GM12891 (cell line): ENCODE measurements at regions not wholly inside any gene's neighbourhood (a gene's known extent, or its start where the extent isn't known, plus 50 kb on each side); places are given as distances from the start of the nearest gene placed in this dataset.

Source experiments
- DNase-seq: peaks from one replicate; pipeline ENCODE4 v3.0.0; 2011; ENCODE audit warnings: low spot score; ENCODE audit not compliant: insufficient read length
- FAIRE-seq: peaks from 2 replicates; lab custom pipeline; 2011; peaks lifted over from hg19 to GRCh38; lab: Jason Lieb, UNC
- PAX5 ChIP-seq: IDR thresholded peaks from 2 replicates; pipeline ENCODE4 v1.6.1; 2011; ENCODE audit warnings: low read length, moderate library complexity, mild to moderate bottlenecking; ENCODE audit not compliant: insufficient read depth, severe bottlenecking
- POLR2A ChIP-seq: IDR thresholded peaks from 2 replicates; pipeline ENCODE4 v1.6.1; 2011; ENCODE audit warnings: low read depth, low read length, control low read depth
- POLR2AphosphoS5 ChIP-seq: IDR thresholded peaks from 2 replicates; pipeline ENCODE4 v1.6.1; 2011; ENCODE audit warnings: low read depth, low read length, control low read depth
- POU2F2 ChIP-seq: IDR thresholded peaks from 2 replicates; pipeline ENCODE4 v1.6.1; 2011; ENCODE audit warnings: low read depth, mild to moderate bottlenecking, control low read depth, low read length, moderate library complexity
- SPI1 ChIP-seq: IDR thresholded peaks from 2 replicates; pipeline ENCODE4 v1.6.1; 2011; ENCODE audit warnings: low read depth, low read length, control low read depth
- TAF1 ChIP-seq: IDR thresholded peaks from 2 replicates; pipeline ENCODE4 v1.6.1; 2011; ENCODE audit warnings: low read depth, low read length, control low read depth

DNA sequence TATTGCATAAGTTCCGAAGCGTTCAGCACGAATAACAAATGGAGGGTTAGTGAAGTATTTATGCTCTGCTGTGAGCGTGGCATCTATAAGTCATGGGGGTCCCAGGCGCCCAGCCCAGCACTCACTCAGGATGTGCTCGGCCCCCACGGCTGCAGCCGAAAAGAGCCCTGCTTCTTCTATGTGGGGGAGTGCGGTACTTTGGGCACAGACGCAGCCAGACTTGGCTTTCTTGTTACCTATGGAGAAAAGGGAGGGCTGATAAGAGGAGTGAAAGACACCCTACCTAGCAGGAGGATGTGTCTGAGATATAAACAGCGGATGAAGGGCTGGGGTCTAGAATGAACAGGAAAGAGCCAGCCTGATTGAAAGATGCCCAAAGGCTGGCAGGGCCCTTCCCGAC is 51.4 kb downstream of the MRPL36 start:
- FAIRE-seq (no peak), DNase-seq (no peak)
- TF ChIP-seq SPI1 (no peak), POLR2AphosphoS5 (no peak), POLR2A (no peak)

DNA sequence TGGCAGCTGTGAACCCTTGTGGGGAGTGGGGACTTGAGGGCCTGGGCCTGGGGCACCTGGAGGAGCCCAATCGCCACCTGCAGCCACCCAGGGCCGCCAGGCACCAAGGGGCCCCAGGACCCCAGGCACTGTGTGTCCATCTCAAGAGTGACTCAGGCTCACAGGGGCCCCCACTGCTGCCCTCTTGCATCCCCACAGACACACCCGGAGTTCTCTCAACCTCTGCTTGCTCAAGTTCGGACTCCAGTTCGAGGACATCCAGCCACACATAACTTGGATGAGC is 51.9 kb downstream of the MRPL36 start:
- DNase-seq, result no peak
- FAIRE-seq, result no peak
- TF ChIP-seq PAX5, result no peak
- no peak for TF ChIP-seq POLR2AphosphoS5
- no peak for TF ChIP-seq POLR2A
- no peak for TF ChIP-seq SPI1
- TF ChIP-seq TAF1, result no peak
- TF ChIP-seq POU2F2, result no peak

DNA sequence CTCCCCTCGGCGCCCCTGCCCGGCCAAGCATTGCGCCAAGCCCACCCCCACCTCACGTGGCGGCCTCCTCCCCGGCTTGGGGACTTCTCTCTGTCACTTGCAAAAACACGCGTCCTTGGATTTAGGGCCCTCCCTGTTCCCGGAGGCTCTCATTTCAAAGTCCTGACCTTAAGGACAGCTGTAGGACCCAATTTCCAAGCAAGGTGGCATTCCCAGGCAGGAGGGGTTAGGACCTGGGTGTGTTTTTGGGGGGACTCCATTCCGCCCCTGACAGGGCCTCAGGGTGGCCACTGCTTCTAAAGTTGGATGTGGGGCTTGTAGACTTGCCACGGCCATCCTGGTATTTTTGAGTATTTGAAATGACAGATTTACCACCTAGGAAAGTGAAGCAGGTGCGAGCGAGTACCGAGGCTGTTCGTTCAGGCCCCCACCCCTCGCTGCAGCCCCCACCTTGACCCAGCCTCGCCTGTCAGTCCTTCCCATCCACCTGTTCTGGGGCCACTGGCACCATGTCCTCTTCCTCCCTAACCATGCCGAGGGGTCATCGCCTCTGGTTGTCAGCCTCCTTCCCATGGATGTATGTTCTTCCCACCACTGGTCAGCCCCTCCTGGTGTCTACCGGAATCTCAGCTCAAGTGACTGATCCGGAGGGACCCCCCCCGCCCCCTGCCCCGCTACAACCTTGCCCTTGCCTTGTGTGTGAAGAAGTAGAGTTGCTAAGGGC is 52.4 kb downstream of the MRPL36 start:
- DNase-seq (no peak), FAIRE-seq (no peak)
- TF ChIP-seq TAF1 (no peak), POU2F2 (no peak), PAX5 (no peak), POLR2AphosphoS5 (no peak), SPI1 (no peak), POLR2A (no peak)

DNA sequence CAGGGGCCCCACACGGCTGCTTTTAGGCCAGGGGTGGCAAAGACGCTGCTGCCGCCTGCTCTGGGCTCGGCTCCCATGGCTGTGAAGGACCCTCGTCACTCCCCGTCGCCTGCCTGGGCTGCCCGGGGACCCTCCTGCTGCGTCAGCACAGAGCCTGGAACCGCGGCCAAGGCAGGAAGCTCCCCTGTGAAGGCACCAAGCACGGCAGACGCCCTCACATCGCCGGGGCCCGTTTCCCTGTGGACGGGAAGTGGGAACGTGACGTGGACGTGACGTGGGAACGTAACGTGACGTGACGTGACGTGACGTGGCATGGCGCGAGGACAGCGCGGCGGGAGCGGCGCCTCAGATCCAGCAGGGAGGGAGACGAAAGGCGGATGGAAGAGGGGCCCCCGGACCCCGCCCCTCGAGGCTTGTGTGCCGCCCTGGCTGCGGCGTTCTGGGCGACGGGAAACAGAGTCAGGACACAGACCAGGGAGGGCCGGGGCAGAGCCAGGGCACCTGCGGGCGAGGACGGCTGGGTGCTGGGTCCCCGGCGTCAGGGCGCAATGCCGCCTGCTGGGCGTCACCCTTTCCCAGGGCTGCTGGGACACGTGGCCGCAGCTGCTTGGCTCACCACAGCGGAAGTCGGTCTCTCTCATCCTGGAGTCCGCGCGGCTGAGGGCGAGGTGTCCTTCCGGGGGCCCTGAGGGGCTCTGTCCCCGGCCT is 53.1 kb downstream of the MRPL36 start:
- FAIRE-seq (no peak), DNase-seq (no peak)
- no peak for TF ChIP-seq POLR2AphosphoS5
- no peak for TF ChIP-seq POLR2A
- TF ChIP-seq POU2F2, result no peak
- no peak for TF ChIP-seq SPI1
- no peak for TF ChIP-seq TAF1
- no peak for TF ChIP-seq PAX5

DNA sequence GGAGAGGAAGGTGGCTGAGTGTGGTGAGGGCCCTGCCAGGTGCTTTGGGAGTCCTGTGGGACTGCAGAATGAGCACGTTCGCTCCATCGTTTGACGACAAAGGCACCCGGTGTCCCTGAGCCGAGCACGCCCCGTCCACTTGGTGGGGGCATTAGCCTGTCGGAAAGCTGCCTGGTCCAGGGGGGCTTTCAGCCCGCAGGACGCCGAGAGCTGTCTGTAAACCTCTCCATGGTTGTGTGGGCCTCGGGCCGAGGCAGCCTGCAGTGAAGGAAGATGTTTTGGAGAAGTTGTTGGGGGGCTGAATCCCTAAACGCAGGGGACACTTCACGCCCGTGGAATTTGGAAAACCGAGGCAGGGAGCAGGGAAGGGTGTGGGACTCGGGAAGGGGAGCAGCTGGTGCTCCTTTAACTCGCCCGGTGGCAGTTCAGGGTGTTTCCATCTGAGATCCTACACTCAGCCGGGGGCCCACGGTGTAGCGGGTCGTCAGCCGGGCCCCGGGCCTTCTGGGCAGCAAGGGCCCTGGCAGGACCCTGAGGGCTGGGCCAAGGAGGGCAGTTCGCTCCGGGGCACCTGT is 53.8 kb downstream of the MRPL36 start:
- TF ChIP-seq SPI1 (no peak), POU2F2 (no peak), TAF1 (no peak), POLR2AphosphoS5 (no peak), POLR2A (no peak), PAX5 (no peak)
- no peak for DNase-seq
- FAIRE-seq, result no peak

DNA sequence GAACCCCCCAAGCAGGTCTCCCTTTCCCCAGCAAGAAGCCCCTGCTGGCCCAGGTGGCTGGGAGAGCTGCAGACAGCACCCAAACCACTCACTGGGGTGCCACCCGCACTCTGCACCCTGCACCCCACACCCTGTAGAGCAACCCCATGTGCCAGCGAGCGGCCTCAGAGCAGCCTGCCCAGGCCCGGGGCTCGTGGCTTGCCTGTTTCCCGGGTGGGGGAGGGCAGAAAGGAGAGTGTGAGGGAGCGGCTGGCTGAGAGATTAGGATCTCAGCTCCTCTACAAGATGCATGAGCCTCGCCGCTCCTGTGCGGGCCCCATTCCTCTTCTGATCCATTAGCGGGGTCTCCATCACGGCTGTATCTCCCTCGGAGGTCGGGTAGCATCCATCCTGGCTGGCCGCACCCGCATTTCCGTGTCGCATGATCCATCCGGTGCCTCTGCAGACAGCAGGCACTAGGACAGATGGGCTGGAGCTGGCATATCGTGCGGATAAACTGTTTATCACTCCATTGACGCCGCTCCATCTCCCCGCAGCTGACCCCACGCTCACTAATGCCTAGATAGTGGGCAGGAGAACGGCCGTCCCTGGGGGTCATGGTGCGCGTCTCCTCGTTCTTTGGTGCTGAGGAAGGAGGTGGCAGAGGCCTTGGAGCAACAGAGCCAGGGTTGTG is 54.4 kb downstream of the MRPL36 start:
- FAIRE-seq (no peak), DNase-seq (no peak)
- TF ChIP-seq POLR2AphosphoS5, result no peak
- TF ChIP-seq POU2F2, result no peak
- no peak for TF ChIP-seq POLR2A
- no peak for TF ChIP-seq SPI1
- TF ChIP-seq PAX5, result no peak
- TF ChIP-seq TAF1, result no peak

DNA sequence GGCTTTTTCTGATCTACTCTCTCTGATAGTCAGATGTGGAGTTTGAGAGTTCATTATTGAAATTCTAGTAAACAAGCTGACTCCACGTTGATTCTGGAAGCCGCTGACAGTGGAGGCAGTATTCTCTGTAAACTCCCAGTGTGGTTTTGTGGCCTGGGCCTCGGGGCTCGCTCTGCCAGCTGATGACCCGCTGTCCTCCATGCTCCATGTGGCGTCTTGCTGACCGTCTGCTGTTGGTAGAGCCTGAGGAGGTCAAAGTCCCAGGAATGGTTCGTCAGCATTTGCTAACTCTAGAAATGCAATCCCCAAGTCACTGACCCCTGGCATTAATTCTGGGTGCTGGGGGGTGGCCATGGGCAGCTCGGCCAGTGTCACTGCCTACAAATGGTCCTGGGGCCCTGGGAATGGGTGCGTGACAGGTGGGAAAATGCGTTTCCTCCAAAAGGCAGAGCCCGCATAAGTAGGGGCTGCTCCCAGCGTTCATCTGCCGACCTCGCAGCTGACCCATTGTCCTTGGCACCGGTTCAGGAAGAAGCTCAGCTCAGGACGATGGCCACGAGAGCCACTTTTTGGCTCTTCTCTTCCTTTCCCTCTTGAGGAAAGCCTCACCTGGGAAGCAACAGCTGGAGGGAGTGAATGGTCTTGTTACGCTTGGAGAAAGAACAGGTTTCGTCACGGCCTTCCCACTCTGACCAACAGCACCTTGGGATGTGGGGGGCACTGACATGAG is 55.1 kb downstream of the MRPL36 start:
- FAIRE-seq (no peak), DNase-seq (no peak)
- TF ChIP-seq PAX5, result no peak
- no peak for TF ChIP-seq TAF1
- no peak for TF ChIP-seq POLR2A
- no peak for TF ChIP-seq POLR2AphosphoS5
- TF ChIP-seq POU2F2, result no peak
- no peak for TF ChIP-seq SPI1

DNA sequence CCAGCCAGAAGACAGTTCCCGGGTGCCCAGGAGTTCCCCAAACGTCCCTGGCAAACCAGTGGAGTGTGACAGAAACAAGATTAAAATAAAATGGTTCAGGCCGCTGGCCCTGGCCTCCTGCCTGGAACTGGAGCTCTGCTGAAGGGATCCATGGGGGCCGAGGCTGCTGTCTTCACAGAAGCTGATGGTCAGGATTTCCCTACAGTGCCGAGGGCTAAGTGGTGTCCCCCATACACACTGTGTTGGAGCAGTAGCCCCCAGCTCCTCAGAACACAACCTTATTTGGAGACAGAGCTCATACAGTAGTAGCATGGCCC is 55.9 kb downstream of the MRPL36 start:
- TF ChIP-seq SPI1, result no peak
- no peak for TF ChIP-seq TAF1
- TF ChIP-seq POU2F2, result no peak
- TF ChIP-seq POLR2AphosphoS5, result no peak
- no peak for TF ChIP-seq PAX5
- no peak for TF ChIP-seq POLR2A
- DNase-seq, result no peak
- no peak for FAIRE-seq

DNA sequence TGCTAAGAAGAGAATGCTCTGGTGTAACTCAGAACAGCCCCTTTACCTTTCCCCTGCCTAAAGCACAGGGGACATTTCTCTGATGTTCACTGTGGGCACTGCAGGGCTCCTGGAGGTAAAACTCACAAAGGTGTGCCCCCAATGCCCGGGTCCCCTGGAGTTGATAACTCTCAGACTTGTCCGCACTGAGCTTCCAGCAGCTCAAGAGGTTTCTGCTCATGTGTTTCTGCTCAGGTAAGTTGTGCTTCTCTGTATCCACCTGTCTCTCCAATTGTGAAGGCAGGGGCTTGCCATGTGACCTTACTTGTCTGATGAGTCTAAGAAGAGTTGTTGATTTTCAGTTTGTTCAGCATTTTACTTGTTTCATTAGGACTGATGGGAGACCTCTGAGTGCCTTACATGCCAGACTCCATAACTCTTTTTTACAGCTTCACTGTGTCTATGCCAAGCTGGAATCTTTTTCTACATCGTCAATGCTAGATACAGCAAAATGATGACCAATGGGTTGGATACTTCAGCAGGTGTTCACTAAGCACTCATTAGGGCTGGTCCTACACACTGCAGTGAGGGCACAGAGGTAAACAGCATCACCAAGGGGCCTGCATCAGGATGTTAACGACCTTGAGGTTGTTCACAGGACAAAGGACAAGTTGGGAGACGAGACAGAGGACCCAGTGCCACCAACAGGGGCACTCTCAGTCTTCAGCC is 56.4 kb downstream of the MRPL36 start:
- no peak for DNase-seq
- TF ChIP-seq POLR2AphosphoS5, result no peak
- no peak for TF ChIP-seq SPI1
- no peak for TF ChIP-seq TAF1
- no peak for FAIRE-seq
